Right lobe of liver (tissue), 6 donors: ENCODE measurements at regions not wholly inside any gene's neighbourhood (a gene's known extent, or its start where the extent isn't known, plus 50 kb on each side); places are given as distances from the start of the nearest gene placed in this dataset.

Experiments used
- ATAC-seq, 4 donors: fragments of 200-7000 bp; cut with Tn5 transposase; one replicate each; pipeline ENCODE4 v1.9.1; 2020; ENCODE audit warnings: mild to moderate bottlenecking in 4 of 4, moderate library complexity in 4 of 4
- DNase-seq, 3 donors: peaks; one replicate each; pipeline ENCODE4 v3.0.0-alpha.2; 2020
- H3K27ac ChIP-seq, 3 donors: fragments of 200-600 bp; one replicate each; pipeline ENCODE4 v1.8.0; 2022
- H3K27me3 ChIP-seq, 2 donors: fragments of 200-600 bp; one replicate each; pipeline ENCODE4 v1.8.0; 2022
- H3K36me3 ChIP-seq, 4 donors: fragments of 200-600 bp; sonication (generic) in 1 of 4; one replicate each; pipeline versions ENCODE4 v1.5.1 to v1.8.0; 2017 to 2022; ENCODE audit warnings: control low read depth in 1 of 4
- H3K4me1 ChIP-seq, 4 donors: fragments of 200-600 bp; sonication (generic) in 1 of 4; one replicate each; pipeline versions ENCODE4 v1.5.1 to v1.8.0; 2017 to 2022; ENCODE audit warnings: control low read depth in 1 of 4
- H3K4me3 ChIP-seq, 3 donors: fragments of 200-600 bp; one replicate each; pipeline ENCODE4 v1.8.0; 2022
- H3K9me3 ChIP-seq, 4 donors: fragments of 200-600 bp; sonication (generic) in 1 of 4; one replicate each; pipeline versions ENCODE4 v1.5.1 to v1.8.0; 2017 to 2022; ENCODE audit warnings: control low read depth in 1 of 4
- POLR2A ChIP-seq: fragments of 450-650 bp; IDR thresholded peaks from one replicate; pipeline ENCODE4 v1.6.1; 2017; ENCODE audit warnings: antibody characterized with exemption, mild to moderate bottlenecking
- WGBS: methylation state at CpG from one replicate; pipeline ENCODE4 v1.1.6; 2018; ENCODE audit warnings: low coverage, low lambda C conversion rate; ENCODE audit not compliant: insufficient coverage; ENCODE audit errors: missing lambda C conversion rate; 5-methylcytosine and 5-hydroxymethylcytosine counted together
- intact Hi-C, 2 donors: fragments of 100-400 bp; cut with DNase I; formaldehyde crosslinking; loops; one replicate each; pipeline versions ENCODE4 v1.11.2 to v1.14.1; 2022
- TF ChIP-seq, protein P1 (sequence below), 4 donors: fragments of 200-600 bp in 3 of 4; fragments of 450-650 bp in 1 of 4; IDR thresholded peaks; one replicate each; pipeline versions ENCODE4 v1.5.1 to v1.8.0; 2016 to 2022; ENCODE audit warnings: antibody characterized with exemption in 4 of 4, mild to moderate bottlenecking in 2 of 4
- donor health status: DM: no; HTN: yes; CAD: no.
- donor health status: DM: no; HTN: no; CAD: no.
- donor health status: DM: no; HTN: no; CAD: no.
- donor health status: DM: no; HTN: yes; CAD: no.
- donor health status: DM: no; HTN: yes; CAD: no.

GRCh38 chr19:31496076-31496475 lies 146.8 kb upstream of the TSHZ3 start:
- TF ChIP-seq POLR2A, result no peak
- TF ChIP-seq, protein P1, sequence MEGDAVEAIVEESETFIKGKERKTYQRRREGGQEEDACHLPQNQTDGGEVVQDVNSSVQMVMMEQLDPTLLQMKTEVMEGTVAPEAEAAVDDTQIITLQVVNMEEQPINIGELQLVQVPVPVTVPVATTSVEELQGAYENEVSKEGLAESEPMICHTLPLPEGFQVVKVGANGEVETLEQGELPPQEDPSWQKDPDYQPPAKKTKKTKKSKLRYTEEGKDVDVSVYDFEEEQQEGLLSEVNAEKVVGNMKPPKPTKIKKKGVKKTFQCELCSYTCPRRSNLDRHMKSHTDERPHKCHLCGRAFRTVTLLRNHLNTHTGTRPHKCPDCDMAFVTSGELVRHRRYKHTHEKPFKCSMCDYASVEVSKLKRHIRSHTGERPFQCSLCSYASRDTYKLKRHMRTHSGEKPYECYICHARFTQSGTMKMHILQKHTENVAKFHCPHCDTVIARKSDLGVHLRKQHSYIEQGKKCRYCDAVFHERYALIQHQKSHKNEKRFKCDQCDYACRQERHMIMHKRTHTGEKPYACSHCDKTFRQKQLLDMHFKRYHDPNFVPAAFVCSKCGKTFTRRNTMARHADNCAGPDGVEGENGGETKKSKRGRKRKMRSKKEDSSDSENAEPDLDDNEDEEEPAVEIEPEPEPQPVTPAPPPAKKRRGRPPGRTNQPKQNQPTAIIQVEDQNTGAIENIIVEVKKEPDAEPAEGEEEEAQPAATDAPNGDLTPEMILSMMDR (IDR thresholded peaks at IDR 0.05), result no peak
- DNase-seq, result no peak
- H3K27me3 ChIP-seq, result no peaks in the 10 kb centered on the region
- 84% methylated on average over 13 of the region's 13 CpGs for WGBS
- no peaks in the 10 kb centered on the region for H3K36me3 ChIP-seq
- no peak overlapping the region for H3K27ac ChIP-seq
- no peak overlapping the region for H3K4me3 ChIP-seq
- ATAC-seq, result no peak
- intact Hi-C loops, result no loop called here
- no peaks in the 10 kb centered on the region for H3K9me3 ChIP-seq
- no peaks in the 10 kb centered on the region for H3K4me1 ChIP-seq

DNA sequence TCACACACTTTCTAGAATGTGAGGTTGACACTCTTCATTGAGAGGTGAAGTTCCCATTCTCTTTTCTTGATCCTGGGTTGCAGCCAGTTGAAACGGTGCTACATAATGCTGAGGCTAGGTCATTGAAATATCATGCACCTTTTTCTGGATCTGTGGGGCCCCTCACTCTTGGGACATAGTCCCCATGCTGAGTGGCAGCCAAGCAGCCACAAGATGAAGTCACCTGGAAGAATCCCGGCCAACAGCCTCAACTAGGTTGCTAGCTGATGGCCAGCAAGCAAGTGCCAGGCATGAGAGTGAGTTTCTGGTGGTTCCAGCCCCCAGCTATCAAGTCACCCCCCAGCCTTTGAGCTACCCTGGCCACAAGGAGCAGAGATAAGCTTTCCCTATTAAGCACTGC lies 148.5 kb upstream of the TSHZ3 start:
- H3K36me3 ChIP-seq, result no peaks in the 10 kb centered on the region
- no peaks in the 10 kb centered on the region for H3K27me3 ChIP-seq
- WGBS, result 42% methylated on average over 2 of the region's 2 CpGs
- no peaks in the 10 kb centered on the region for H3K9me3 ChIP-seq
- H3K27ac ChIP-seq, result no peak overlapping the region
- no peak for ATAC-seq
- no peak overlapping the region for H3K4me3 ChIP-seq
- intact Hi-C loops, result no loop called here
- no peak for DNase-seq
- no peak for TF ChIP-seq POLR2A
- TF ChIP-seq, protein P1 (IDR thresholded peaks at IDR 0.05), result no peak
- H3K4me1 ChIP-seq, result no peaks in the 10 kb centered on the region

DNA sequence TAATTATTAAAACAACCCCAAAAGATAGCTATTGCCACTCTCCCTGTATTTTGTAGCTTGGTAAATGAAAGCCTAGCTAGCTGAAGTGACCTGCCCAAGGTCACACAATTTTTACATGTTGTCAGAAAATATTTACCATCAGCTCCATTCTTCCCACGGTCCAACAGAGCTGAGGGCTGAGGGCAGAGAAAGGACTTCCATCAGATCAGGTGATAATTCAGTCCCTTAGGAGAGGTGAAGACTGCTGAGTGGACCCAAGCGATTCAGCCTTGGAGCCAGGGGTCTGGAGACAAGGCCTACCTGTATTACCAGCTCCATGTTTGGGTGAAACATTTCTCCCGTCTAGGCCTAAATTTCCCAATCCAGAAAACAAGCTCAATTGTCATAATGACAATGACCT lies 149.5 kb upstream of the TSHZ3 start:
- no peak for DNase-seq
- no peaks in the 10 kb centered on the region for H3K9me3 ChIP-seq
- intact Hi-C loops, result no loop called here
- 60% methylated on average over 3 of the region's 3 CpGs for WGBS
- no peaks in the 10 kb centered on the region for H3K36me3 ChIP-seq
- H3K27me3 ChIP-seq, result no peaks in the 10 kb centered on the region
- TF ChIP-seq, protein P1 (IDR thresholded peaks at IDR 0.05), result no peak
- TF ChIP-seq POLR2A, result no peak
- H3K4me1 ChIP-seq, result no peaks in the 10 kb centered on the region
- no peak overlapping the region for H3K4me3 ChIP-seq
- ATAC-seq, result no peak
- no peak overlapping the region for H3K27ac ChIP-seq

GRCh38 chr19:31499281-31500196 lies 150.3 kb upstream of the TSHZ3 start:
- Histone ChIP-seq H3K27me3 (no peaks in the 10 kb centered on the region), H3K36me3 (no peaks in the 10 kb centered on the region), H3K4me1 (no peaks in the 10 kb centered on the region), H3K9me3 (no peaks in the 10 kb centered on the region), H3K4me3 (no peak overlapping the region), H3K27ac (no peak overlapping the region)
- DNase-seq (no peak), ATAC-seq (no peak)
- 76% methylated on average over 5 of the region's 8 CpGs for WGBS
- TF ChIP-seq POLR2A, result no peak
- TF ChIP-seq, protein P1 (IDR thresholded peaks at IDR 0.05), result no peak
- intact Hi-C loops, result no loop called here
